HG02943 (cell line): ENCODE measurements at regions not wholly inside any gene's neighbourhood (a gene's known extent, or its start where the extent isn't known, plus 50 kb on each side); places are given as distances from the start of the nearest gene placed in this dataset.

ENCODE experiments used
- ATAC-seq: cut with Tn5 transposase; IDR thresholded peaks from one replicate; pipeline ENCODE4 v1.9.1; 2021; ENCODE audit warnings: mild to moderate bottlenecking, low read depth, moderate library complexity; ENCODE audit not compliant: unreplicated experiment

GRCh38 chr4:122038896-122039295, 87.0 kb upstream of the TRPC3 start:
- no peak for ATAC-seq

DNA sequence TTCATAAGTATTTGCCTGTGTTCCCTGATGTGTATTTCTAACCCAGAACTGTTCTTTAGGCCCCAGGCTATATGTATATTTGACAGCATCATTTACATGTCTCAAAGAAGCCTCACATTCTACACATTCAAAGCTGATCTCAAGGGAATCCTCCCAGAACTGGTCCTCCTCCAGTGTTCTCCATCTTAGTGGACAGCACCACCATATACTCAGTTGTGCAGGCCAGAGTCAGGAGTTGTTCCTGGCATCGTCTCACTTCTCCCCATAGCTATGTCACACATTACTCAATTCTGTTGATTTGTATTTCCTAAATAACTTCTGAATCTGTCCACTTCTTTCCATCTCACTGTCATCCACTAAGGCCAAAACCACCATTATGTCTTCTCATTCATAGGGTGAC, 82.8 kb upstream of the TRPC3 start:
- ATAC-seq: no peak

GRCh38 chr4:122027203-122027602, 75.3 kb upstream of the TRPC3 start:
- no peak for ATAC-seq

GRCh38 chr4:122017296-122017695, 65.4 kb upstream of the TRPC3 start:
- no peak for ATAC-seq

GRCh38 chr4:122015203-122015602, 63.3 kb upstream of the TRPC3 start:
- ATAC-seq: no peak

DNA sequence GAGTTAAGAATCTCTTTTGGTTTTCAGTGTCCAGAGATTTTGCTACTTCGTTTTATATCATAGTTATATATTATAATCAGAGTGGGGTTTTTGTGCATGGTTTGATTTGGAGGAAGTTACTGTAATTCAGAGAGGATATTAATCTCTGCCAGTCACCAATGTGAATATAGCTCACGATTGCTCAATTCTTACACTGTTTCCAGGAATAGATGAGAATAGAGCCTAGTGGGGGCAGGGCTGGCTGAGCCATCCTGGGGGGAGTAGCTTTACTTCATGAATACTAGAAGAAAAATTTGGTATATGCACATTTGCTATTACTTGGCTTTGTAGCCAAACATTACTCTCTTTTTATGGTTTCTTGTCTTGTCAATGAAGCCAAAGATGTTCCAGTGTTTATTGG, 60.9 kb upstream of the TRPC3 start:
- ATAC-seq: no peak

DNA sequence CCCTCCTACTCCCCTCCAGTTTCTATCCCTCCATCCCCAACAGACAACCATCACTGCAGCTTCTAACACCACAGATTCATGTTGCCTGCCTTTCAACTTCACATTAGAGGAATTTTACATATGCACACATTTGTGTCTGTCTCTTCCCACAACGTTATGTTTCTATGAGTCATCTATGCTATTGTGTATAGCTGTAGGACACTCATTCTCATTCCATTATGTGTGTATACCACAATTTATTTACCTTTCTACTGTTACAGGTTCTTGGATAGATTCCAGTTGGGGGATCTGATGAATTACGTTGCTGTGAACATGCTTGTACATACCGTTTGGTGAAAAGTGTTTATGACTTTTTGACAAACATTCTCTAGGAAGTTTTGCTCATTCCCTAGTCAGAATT, 58.8 kb upstream of the TRPC3 start:
- ATAC-seq: no peak

DNA sequence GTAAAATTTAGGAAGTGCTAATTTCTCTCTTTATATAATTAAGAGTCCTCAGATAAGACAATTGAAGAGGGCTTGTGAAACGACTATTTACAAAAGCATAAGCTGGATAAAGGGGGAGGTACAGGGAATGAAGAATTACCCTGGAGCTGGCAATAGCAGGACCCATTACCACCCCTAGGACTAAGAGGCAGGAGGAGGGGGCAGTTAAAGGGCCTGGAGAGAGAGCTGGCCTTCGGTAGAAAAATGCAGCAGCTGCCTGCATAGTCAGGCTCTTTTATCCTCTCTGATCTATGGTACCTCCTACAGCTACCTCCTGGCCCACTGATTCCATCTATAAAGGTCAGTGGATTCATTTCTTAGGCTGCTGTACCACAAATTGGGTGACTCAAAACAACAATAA, 57.7 kb upstream of the TRPC3 start:
- no peak for ATAC-seq

DNA sequence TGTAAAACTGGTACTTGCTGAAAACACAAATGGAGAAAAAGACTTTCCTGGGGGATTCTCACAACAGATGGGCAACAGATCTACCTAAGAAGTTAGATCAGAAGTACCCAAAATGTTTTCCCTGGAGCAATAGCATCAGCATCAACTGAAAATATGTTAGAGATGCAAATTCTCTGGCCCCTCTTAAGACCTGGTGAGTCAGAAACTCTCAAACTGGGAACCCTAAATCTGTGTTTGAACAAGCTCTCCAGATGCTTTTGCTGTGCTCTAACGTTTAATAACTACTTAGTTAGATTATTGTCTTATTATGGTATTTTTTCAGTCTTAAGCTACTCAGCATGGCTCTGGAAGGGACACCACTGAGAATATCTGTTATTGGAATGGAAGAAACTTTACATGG, 55.2 kb upstream of the TRPC3 start:
- ATAC-seq: no peak

DNA sequence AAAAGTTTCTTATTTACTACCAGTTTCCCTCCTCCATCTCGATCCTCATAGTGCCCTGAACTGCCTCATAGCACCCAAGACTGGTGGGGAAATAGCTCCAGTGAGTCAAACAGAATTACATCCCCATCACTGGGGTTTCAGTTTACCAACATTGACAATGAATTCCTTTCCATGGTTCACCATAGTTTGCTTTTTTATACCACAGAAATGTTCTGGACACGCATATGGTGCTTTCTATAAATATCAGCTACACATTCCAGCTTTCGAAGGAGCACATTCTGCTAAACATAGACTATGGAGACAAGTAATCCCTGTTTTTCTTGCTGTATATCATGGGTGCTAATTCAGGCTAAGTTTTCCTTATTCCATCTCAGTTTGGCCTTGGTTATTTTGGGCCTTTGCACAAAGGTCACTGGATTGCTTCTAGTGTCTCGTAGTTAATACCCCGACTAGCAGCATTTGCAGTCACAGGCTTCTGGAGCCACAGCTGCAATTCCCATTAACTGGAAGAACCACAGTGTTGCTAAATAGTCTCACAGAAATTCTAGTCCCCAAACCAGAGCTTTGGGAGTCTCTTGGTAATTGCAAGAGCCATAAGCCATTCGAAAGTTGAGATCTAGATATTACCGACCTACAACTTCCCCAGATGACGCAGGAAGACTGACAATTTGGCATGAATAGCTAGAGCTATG, 53.4 kb upstream of the TRPC3 start:
- no peak for ATAC-seq

DNA sequence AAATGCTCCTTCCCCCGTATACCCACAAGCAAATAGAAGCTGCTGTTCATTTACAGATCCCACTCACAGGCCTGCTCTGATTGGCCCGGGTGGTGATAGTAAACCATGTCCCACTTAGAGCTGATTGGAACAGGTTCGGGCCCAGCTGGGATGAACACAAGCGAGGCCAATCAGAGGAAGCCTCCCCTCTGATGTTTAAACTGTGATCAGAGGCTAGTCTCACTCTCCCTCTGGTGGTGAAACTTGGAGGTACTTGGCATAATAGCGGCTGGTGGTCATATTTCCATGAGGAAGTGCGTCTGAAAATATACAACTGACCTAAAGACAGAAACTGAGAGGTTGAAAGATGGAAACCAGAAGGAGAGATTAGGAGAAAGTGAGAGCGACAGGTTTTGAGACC, 51.5 kb upstream of the TRPC3 start:
- ATAC-seq: peak; percentile 77
